Suprapubic skin (tissue), 4 donors: ENCODE measurements at regions not wholly inside any gene's neighbourhood (a gene's known extent, or its start where the extent isn't known, plus 50 kb on each side); places are given as distances from the start of the nearest gene placed in this dataset.

Experiments
- DNase-seq, 2 donors: peaks; one replicate each; pipeline ENCODE4 v3.0.0-alpha.2; 2019; ENCODE audit warnings: low spot score in 2 of 2
- H3K27ac ChIP-seq: fragments of 200-600 bp; sonication (generic); one replicate; pipeline ENCODE4 v1.5.1; 2019
- H3K27me3 ChIP-seq: fragments of 200-600 bp; sonication (generic); one replicate; pipeline ENCODE4 v1.5.1; 2019
- H3K36me3 ChIP-seq: fragments of 200-600 bp; sonication (generic); one replicate; pipeline ENCODE4 v1.5.1; 2019
- H3K4me1 ChIP-seq: fragments of 200-600 bp; sonication (generic); one replicate; pipeline ENCODE4 v1.5.1; 2019
- H3K4me3 ChIP-seq: fragments of 200-600 bp; sonication (generic); one replicate; pipeline ENCODE4 v1.5.1; 2019; ENCODE audit warnings: mild to moderate bottlenecking
- H3K9me3 ChIP-seq: fragments of 200-600 bp; sonication (generic); one replicate; pipeline ENCODE4 v1.5.1; 2019
- CTCF ChIP-seq, 2 donors: fragments of 200-600 bp in 1 of 2; fragments of 450-650 bp in 1 of 2; sonication (generic) in 1 of 2; IDR thresholded peaks; one replicate each; pipeline ENCODE4 v1.5.1; 2016 to 2019; ENCODE audit warnings: antibody characterized with exemption in 2 of 2, mild to moderate bottlenecking in 1 of 2, moderate library complexity in 1 of 2
- EP300 ChIP-seq: sonication (generic); formaldehyde crosslinking; IDR thresholded peaks from one replicate; pipeline ENCODE4 v1.6.1; 2017; ENCODE audit warnings: antibody characterized with exemption
- POLR2A ChIP-seq, 2 donors: fragments of 450-650 bp; IDR thresholded peaks; one replicate each; pipeline ENCODE4 v1.6.1; 2017; ENCODE audit warnings: antibody characterized with exemption in 2 of 2, mild to moderate bottlenecking in 2 of 2, moderate library complexity in 2 of 2
- POLR2AphosphoS5 ChIP-seq, 3 donors: sonication (generic); formaldehyde crosslinking; IDR thresholded peaks; one replicate each; pipeline ENCODE4 v1.6.1; 2017; ENCODE audit warnings: antibody characterized with exemption in 3 of 3
- WGBS: methylation state at CpG from one replicate; pipeline ENCODE4 v1.1.5; 2018; 5-methylcytosine and 5-hydroxymethylcytosine counted together

- Histone ChIP-seq H3K4me3 (no peak overlapping the region), H3K4me1 (no peaks in the 10 kb centered on the region), H3K9me3 (no peaks in the 10 kb centered on the region), H3K27me3 (peaks cover 3% of the 10 kb centered on the region), H3K27ac (no peak overlapping the region), H3K36me3 (no peaks in the 10 kb centered on the region)
- TF ChIP-seq POLR2A (IDR thresholded peaks at IDR 0.05) = no peak
- no peak for TF ChIP-seq EP300
- no peak for TF ChIP-seq CTCF (IDR thresholded peaks at IDR 0.05)
- no peak for TF ChIP-seq POLR2AphosphoS5 (IDR thresholded peaks at IDR 0.05)
- no peak for DNase-seq
- 95% methylated on average over 5 of the region's 5 CpGs for WGBS
Measured at GRCh38 chr20:48211847-48212246, 426.6 kb upstream of the SULF2 start.

- no peak overlapping the region for H3K4me3 ChIP-seq
- peaks cover 3% of the 10 kb centered on the region for H3K27me3 ChIP-seq
- TF ChIP-seq EP300 (no peak), POLR2A (IDR thresholded peaks at IDR 0.05) (no peak), POLR2AphosphoS5 (IDR thresholded peaks at IDR 0.05) (no peak), CTCF (IDR thresholded peaks at IDR 0.05) (no peak)
- no peaks in the 10 kb centered on the region for H3K9me3 ChIP-seq
- DNase-seq = no peak
- H3K4me1 ChIP-seq = no peaks in the 10 kb centered on the region
- no peak overlapping the region for H3K27ac ChIP-seq
- no peaks in the 10 kb centered on the region for H3K36me3 ChIP-seq
- 72% methylated on average over 3 of the region's 3 CpGs for WGBS
Measured at GRCh38 chr20:48211238-48211637, 426.0 kb upstream of the SULF2 start.

- H3K9me3 ChIP-seq = no peaks in the 10 kb centered on the region
- DNase-seq = no peak
- no peaks in the 10 kb centered on the region for H3K36me3 ChIP-seq
- H3K27me3 ChIP-seq = peaks cover 3% of the 10 kb centered on the region
- H3K27ac ChIP-seq = no peak overlapping the region
- 85% methylated on average over 19 of the region's 27 CpGs for WGBS
- TF ChIP-seq POLR2AphosphoS5 (IDR thresholded peaks at IDR 0.05) (no peak), CTCF (IDR thresholded peaks at IDR 0.05) (no peak), EP300 (no peak), POLR2A (IDR thresholded peaks at IDR 0.05) (no peak)
- H3K4me3 ChIP-seq = no peak overlapping the region
- H3K4me1 ChIP-seq = no peaks in the 10 kb centered on the region
Measured at GRCh38 chr20:48210111-48211027, 425.1 kb upstream of the SULF2 start.

GRCh38 chr20:48209102-48209501, 423.8 kb upstream of the SULF2 start:
- Histone ChIP-seq H3K36me3 (no peaks in the 10 kb centered on the region), H3K4me3 (no peak overlapping the region), H3K27me3 (peaks cover 3% of the 10 kb centered on the region), H3K4me1 (no peaks in the 10 kb centered on the region), H3K27ac (no peak overlapping the region), H3K9me3 (no peaks in the 10 kb centered on the region)
- DNase-seq = no peak
- TF ChIP-seq CTCF (IDR thresholded peaks at IDR 0.05) = no peak
- no peak for TF ChIP-seq POLR2A (IDR thresholded peaks at IDR 0.05)
- TF ChIP-seq POLR2AphosphoS5 (IDR thresholded peaks at IDR 0.05) = no peak
- TF ChIP-seq EP300 = no peak
- 50% methylated on average over 1 of the region's 5 CpGs for WGBS

GRCh38 chr20:48208176-48208575, 422.9 kb upstream of the SULF2 start:
- H3K4me1 ChIP-seq = no peaks in the 10 kb centered on the region
- H3K9me3 ChIP-seq = no peaks in the 10 kb centered on the region
- TF ChIP-seq CTCF (IDR thresholded peaks at IDR 0.05) (no peak), POLR2A (IDR thresholded peaks at IDR 0.05) (no peak), POLR2AphosphoS5 (IDR thresholded peaks at IDR 0.05) (no peak), EP300 (no peak)
- 92% methylated on average over 10 of the region's 10 CpGs for WGBS
- DNase-seq = no peak
- H3K27ac ChIP-seq = no peak overlapping the region
- peaks cover 3% of the 10 kb centered on the region for H3K27me3 ChIP-seq
- H3K36me3 ChIP-seq = no peaks in the 10 kb centered on the region
- no peak overlapping the region for H3K4me3 ChIP-seq
